Mucosa of descending colon (tissue), 3 donors: ENCODE measurements at regions not wholly inside any gene's neighbourhood (a gene's known extent, or its start where the extent isn't known, plus 50 kb on each side); places are given as distances from the start of the nearest gene placed in this dataset.

Source experiments
- ATAC-seq: fragments of 200-7000 bp; cut with Tn5 transposase; one replicate; pipeline ENCODE4 v1.9.1; 2020; ENCODE audit warnings: mild to moderate bottlenecking, moderate library complexity
- DNase-seq, 3 donors: peaks; one replicate each; pipeline ENCODE4 v3.0.0-alpha.2; 2020
- H3K36me3 ChIP-seq: fragments of 200-600 bp; one replicate; pipeline ENCODE4 v1.8.0; 2021; ENCODE audit warnings: low read depth, mild to moderate bottlenecking
- H3K4me1 ChIP-seq: fragments of 200-600 bp; one replicate; pipeline ENCODE4 v1.8.0; 2021; ENCODE audit warnings: low read depth, mild to moderate bottlenecking
- H3K4me3 ChIP-seq: fragments of 200-600 bp; one replicate; pipeline ENCODE4 v1.8.0; 2021; ENCODE audit warnings: mild to moderate bottlenecking
- H3K9me3 ChIP-seq: fragments of 200-600 bp; one replicate; pipeline ENCODE4 v1.8.0; 2021; ENCODE audit warnings: mild to moderate bottlenecking
- CTCF ChIP-seq: fragments of 200-600 bp; IDR thresholded peaks from one replicate; pipeline ENCODE4 v1.8.0; 2022; ENCODE audit warnings: antibody characterized with exemption, mild to moderate bottlenecking
- intact Hi-C, 2 donors: fragments of 100-400 bp; cut with DNase I in 1 of 2; cut with micrococcal nuclease in 1 of 2; formaldehyde crosslinking; loops; one replicate each; pipeline versions ENCODE4 v1.11.0 to v1.11.1; 2022; cut with DNase I, micrococcal nuclease
- donor health status: DM: no; HTN: no; CAD: no; lungs with moderate emphysema.
- donor health status: DM: no; HTN: no; CAD: no.
- donor health status: DM: no; HTN: yes; CAD: no.

DNA sequence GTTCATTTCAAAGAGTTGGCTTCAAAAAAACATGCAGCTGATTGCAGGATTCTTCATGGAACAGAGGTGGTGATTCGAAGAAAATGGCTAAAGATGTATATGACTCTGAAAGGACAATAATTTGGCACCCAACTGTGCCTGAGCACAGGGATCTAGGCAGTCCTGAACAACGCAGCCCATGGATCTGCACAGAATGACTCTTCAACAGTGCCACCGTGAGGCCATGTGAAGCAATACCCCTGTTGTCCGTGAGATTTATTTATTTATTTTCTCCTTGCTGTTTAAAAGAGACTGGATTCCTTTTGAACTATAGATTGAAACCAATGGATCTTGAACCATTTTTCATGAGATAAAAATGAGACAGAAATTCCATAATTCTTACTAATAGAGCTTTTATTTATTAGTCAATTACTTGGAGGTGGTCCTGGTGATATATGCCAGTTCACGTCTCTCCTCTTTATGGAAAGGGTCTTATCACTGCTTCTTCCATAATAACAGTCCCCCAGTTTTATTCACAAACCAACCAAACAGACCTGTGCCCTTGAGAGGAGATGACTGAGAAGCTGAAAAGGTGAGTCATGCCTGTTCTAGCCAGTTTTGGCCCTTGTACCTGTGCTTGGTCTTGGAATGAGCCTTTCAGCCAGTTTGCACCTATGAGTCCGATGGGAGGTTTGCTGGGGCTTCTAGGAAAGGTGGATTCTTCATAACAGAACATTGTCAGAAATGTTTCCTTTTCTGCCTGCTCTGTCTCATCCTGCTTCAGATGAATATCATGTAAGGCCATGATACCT, 1598.3 kb downstream of the AACS start:
- Histone ChIP-seq H3K9me3 (peaks cover 35% of the 10 kb centered on the region), H3K4me3 (no peak overlapping the region), H3K4me1 (no peaks in the 10 kb centered on the region), H3K36me3 (no peaks in the 10 kb centered on the region)
- no peak for ATAC-seq
- intact Hi-C loops, result no loop called here
- no peak for DNase-seq
- TF ChIP-seq CTCF, result no peak

- TF ChIP-seq CTCF, result no peak
- intact Hi-C loops, result no loop called here
- ATAC-seq, result no peak
These were observed 1599.6 kb upstream of the TMEM132C start for GRCh38 chr12:126667339-126667738.

DNA sequence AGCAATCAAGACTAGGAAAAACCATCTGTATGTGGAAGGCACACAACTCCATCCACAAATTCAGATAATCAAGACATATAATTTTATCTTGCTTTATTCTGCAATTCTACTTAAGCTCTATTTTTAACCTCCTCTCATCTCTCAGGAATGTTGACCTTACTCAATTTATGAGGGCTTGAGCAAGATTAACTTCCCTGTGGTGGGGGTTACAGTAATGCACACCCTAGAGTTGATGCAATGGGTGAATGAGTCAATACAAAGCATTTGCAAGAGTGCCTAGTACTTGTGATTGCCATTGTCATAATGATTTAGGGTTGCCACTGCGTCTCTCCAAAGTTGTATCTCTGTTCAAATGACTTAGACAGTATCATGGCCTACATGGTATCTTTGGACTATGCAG, 1598.4 kb upstream of the TMEM132C start:
- intact Hi-C loops, result no loop called here
- no peak for ATAC-seq

More at GRCh38 chr12:126667339-126667738, 1599.6 kb upstream of the TMEM132C start:
- peaks cover 28% of the 10 kb centered on the region for H3K9me3 ChIP-seq
- no peaks in the 10 kb centered on the region for H3K4me1 ChIP-seq
- no peak for DNase-seq
- H3K4me3 ChIP-seq, result no peak overlapping the region
- no peaks in the 10 kb centered on the region for H3K36me3 ChIP-seq

GRCh38 chr12:126668961-126669360, 1598.0 kb upstream of the TMEM132C start:
- peaks cover 17% of the 10 kb centered on the region for H3K9me3 ChIP-seq
- H3K4me3 ChIP-seq, result no peak overlapping the region
- no peaks in the 10 kb centered on the region for H3K36me3 ChIP-seq
- no peak for TF ChIP-seq CTCF
- ATAC-seq, result no peak
- H3K4me1 ChIP-seq, result no peaks in the 10 kb centered on the region
- DNase-seq, result no peak
- intact Hi-C loops, result no loop called here

More for the DNA sequence above, 1598.4 kb upstream of the TMEM132C start:
- no peak for TF ChIP-seq CTCF
- peaks cover 17% of the 10 kb centered on the region for H3K9me3 ChIP-seq
- H3K36me3 ChIP-seq, result no peaks in the 10 kb centered on the region
- no peak overlapping the region for H3K4me3 ChIP-seq
- DNase-seq, result no peak
- H3K4me1 ChIP-seq, result no peaks in the 10 kb centered on the region

DNA sequence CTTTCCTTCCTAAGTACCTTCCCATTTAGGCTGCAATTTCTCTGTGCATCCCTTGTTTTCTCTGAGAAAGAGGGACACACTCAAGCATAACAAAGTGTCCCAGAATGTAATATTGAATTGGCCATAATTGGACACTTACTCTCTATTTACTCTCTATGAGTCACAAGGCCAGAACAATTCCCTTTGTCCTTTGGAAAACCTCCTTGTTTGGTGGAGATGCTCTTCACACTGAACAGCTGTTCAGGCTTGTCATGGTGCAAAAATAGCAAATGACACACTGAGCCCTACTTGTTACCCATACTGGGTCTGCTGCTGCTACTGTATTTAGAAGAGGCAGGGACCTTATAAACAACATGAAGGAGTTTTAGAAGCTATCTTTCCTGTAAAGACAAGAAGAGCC, 1590.5 kb upstream of the TMEM132C start:
- DNase-seq (no peak), ATAC-seq (no peak)
- no peak for TF ChIP-seq CTCF
- Histone ChIP-seq H3K36me3 (no peaks in the 10 kb centered on the region), H3K4me1 (no peaks in the 10 kb centered on the region), H3K4me3 (no peak overlapping the region), H3K9me3 (peaks cover 29% of the 10 kb centered on the region)
- intact Hi-C loops, result no loop called here

GRCh38 chr12:126681676-126682075, 1585.3 kb upstream of the TMEM132C start:
- Histone ChIP-seq H3K4me1 (no peaks in the 10 kb centered on the region), H3K36me3 (no peaks in the 10 kb centered on the region), H3K9me3 (peaks cover 52% of the 10 kb centered on the region), H3K4me3 (no peak overlapping the region)
- DNase-seq (no peak), ATAC-seq (no peak)
- no peak for TF ChIP-seq CTCF
- intact Hi-C loops, result no loop called here
